Psoas muscle (tissue), 7 donors: ENCODE measurements at regions not wholly inside any gene's neighbourhood (a gene's known extent, or its start where the extent isn't known, plus 50 kb on each side); places are given as distances from the start of the nearest gene placed in this dataset.

Experiments
- ATAC-seq, 4 donors: fragments of 200-7000 bp; cut with Tn5 transposase; one replicate each; pipeline ENCODE4 v1.9.1; 2020; ENCODE audit warnings: moderate library complexity in 3 of 4, mild to moderate bottlenecking in 2 of 4
- DNase-seq, 2 donors: peaks; one replicate each; pipeline ENCODE4 v3.0.0-alpha.2; 2020
- H3K27ac ChIP-seq: fragments of 200-600 bp; one replicate; pipeline ENCODE4 v1.8.0; 2022
- H3K27me3 ChIP-seq, 3 donors: fragments of 200-600 bp in 1 of 3; one replicate each; pipeline versions ENCODE4 v1.6.1 to v1.8.0; 2013 to 2022; ENCODE audit warnings: low read length in 2 of 3, mild to moderate bottlenecking in 2 of 3, moderate library complexity in 1 of 3; ENCODE audit not compliant: insufficient read depth in 3 of 3
- H3K36me3 ChIP-seq, 2 donors: fragments of 200-600 bp in 1 of 2; one replicate each; pipeline versions ENCODE4 v1.6.1 to v1.8.0; 2013 to 2022; ENCODE audit warnings: low read depth in 1 of 2, mild to moderate bottlenecking in 1 of 2, moderate library complexity in 1 of 2; ENCODE audit not compliant: insufficient read depth in 1 of 2
- H3K4me1 ChIP-seq: fragments of 200-600 bp; one replicate; pipeline ENCODE4 v1.8.0; 2022
- H3K4me3 ChIP-seq: fragments of 200-600 bp; one replicate; pipeline ENCODE4 v1.8.0; 2022; ENCODE audit warnings: mild to moderate bottlenecking
- H3K9me3 ChIP-seq: fragments of 200-600 bp; one replicate; pipeline ENCODE4 v1.8.0; 2022
- CTCF ChIP-seq: fragments of 200-600 bp; IDR thresholded peaks from one replicate; pipeline ENCODE4 v1.8.0; 2022; ENCODE audit warnings: antibody characterized with exemption
- WGBS, 3 donors: extraction: QIAGEN DNeasy Blood & Tissue Kit; methylation state at CpG; one replicate each; pipeline versions ENCODE4 v1.1.6 to v1.1.7; 2013; 5-methylcytosine and 5-hydroxymethylcytosine counted together
- intact Hi-C, 2 donors: fragments of 100-400 bp; cut with DNase I; formaldehyde crosslinking; loops; one replicate each; pipeline versions ENCODE4 v1.11.0 to v1.14.2; 2022
- donor health status: healthy with polysubstance abuse.
- donor health status: DM: no; HTN: no; CAD: no; lungs with moderate emphysema.
- donor health status: Bipolar disorder and iron deficiency.
- donor health status: healthy.
- donor health status: DM: yes; HTN: yes; CAD: no.
- donor health status: DM: no; HTN: no; CAD: no.
- donor health status: DM: yes; HTN: yes; CAD: no.

DNA sequence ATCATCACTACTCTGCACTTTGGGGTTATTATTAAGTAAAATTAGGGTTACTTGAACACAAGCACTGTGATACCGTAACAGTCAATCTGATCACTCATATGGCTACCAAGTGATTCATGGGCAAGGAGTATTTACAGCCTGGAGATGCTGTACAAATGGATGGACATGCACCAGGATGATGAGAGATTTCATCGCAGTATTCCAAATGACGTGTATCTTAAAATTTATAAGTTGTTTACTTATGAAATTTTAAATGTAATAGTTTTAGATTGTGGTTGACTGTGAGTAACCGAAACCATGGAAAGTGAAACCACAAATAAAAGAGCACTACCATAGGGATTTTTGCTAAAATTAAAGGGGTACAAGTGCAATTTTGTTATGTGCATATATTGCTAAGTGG, 462.2 kb upstream of the PTGER4 start:
- H3K4me1 ChIP-seq: no peaks in the 10 kb centered on the region
- H3K4me3 ChIP-seq: no peak overlapping the region
- 86 to 97% (median 89%) methylated on average over 4 of the region's 4 CpGs for WGBS, 3 donors
- no peak for TF ChIP-seq CTCF
- H3K27me3 ChIP-seq: peaks cover 0 to 3% (median 0%) of the 10 kb centered on the region in 3 donors
- H3K9me3 ChIP-seq: no peaks in the 10 kb centered on the region
- ATAC-seq (no peak), DNase-seq (no peak)
- H3K36me3 ChIP-seq: no peaks in the 10 kb centered on the region
- H3K27ac ChIP-seq: no peak overlapping the region
- intact Hi-C loops: no loop called here

GRCh38 chr5:40210694-40211093, 469.0 kb upstream of the PTGER4 start:
- 95 to 100% (median 98%) methylated on average over 1 of the region's 1 CpG for WGBS, 3 donors
- TF ChIP-seq CTCF: no peak
- Histone ChIP-seq H3K4me1 (no peaks in the 10 kb centered on the region), H3K36me3 (no peaks in the 10 kb centered on the region), H3K27ac (no peak overlapping the region), H3K27me3 (peaks cover 0 to 3% (median 0%) of the 10 kb centered on the region in 3 donors), H3K9me3 (no peaks in the 10 kb centered on the region), H3K4me3 (no peak overlapping the region)
- no peak for DNase-seq
- no peak for ATAC-seq
- intact Hi-C loops: no loop called here

DNA sequence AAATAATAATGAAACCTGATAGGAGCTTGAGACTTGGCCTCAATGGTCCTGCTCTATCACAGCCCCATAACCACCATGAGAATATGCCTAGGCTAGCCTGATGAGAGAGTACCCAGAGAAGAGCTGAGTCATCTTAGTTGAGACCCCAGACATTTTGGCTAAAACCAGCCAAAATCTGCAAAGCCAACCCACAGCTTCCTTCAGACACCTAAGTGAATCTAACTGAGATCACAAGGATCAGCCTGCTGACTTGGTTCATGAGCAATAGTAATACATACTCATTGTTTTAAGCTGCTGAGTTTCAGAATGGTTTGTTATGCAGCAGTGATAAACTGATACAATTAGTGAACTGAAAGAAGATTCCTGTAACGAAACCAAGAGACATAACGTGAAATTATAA, 473.7 kb upstream of the PTGER4 start:
- ATAC-seq: no peak

DNA sequence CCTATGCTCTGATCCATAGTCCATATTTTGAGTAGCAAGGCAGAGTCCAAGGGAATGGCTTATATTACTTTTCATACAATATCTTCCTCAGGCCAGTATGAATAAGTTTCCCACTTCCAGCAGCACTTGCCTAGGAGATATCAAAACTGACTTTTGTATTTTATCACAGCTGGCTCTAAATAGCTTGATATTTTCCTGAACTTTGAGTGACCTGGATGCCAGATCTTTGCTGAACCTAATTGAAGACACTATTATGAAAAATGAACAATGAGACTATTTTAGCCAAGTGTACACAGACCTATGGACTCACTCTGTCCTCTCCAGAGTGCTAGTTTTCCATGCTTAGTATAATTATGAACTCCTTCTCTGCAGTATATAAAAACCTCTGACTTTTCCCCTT, 475.6 kb upstream of the PTGER4 start:
- no peaks in the 10 kb centered on the region for H3K36me3 ChIP-seq
- ATAC-seq: no peak
- H3K4me3 ChIP-seq: no peak overlapping the region
- no peaks in the 10 kb centered on the region for H3K9me3 ChIP-seq
- H3K27ac ChIP-seq: no peak overlapping the region
- H3K27me3 ChIP-seq: no peaks in the 10 kb centered on the region
- no peaks in the 10 kb centered on the region for H3K4me1 ChIP-seq
- intact Hi-C loops: no loop called here
- no peak for TF ChIP-seq CTCF
- DNase-seq: no peak

More for the DNA sequence above, 473.7 kb upstream of the PTGER4 start:
- no peak overlapping the region for H3K27ac ChIP-seq
- no peaks in the 10 kb centered on the region for H3K9me3 ChIP-seq
- no peak for TF ChIP-seq CTCF
- WGBS, 3 donors: 88 to 92% (median 90%) methylated on average over 2 of the region's 2 CpGs
- no peaks in the 10 kb centered on the region for H3K4me1 ChIP-seq
- DNase-seq: no peak
- H3K36me3 ChIP-seq: no peaks in the 10 kb centered on the region
- H3K27me3 ChIP-seq: no peaks in the 10 kb centered on the region
- intact Hi-C loops: no loop called here
- H3K4me3 ChIP-seq: no peak overlapping the region

DNA sequence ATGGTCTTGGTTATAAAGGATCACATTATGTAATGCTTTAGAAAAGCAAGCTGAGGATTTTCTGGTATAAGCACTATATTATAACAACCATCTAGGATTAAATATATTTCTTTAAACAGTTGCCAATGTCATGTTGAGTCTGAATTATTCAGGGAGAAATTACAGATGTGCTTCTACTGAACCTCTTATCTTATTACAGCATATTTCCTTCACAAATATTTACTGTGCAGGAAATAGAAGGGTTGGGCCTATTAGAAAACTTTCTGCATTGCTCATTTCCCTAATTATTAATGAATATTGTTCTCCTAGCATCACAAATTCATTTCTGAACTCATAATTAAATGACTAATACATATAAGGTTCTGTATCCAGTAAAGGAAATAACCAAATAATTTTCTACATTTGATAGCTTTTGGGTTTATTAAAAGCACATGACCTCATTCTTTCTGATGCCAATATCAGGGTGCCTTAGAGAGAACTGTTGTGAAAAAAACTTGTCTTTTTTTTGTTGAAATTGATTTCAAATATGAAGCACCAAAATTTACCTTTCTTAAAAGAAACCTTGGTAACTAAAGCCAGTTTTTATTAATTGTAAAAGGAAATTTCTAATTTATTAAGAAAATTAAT, 476.8 kb upstream of the PTGER4 start:
- ATAC-seq (peak in 1 of 4 donors; percentile 36), DNase-seq (no peak)
- intact Hi-C loops: no loop called here
- no peak for TF ChIP-seq CTCF
- Histone ChIP-seq H3K4me3 (no peak overlapping the region), H3K4me1 (no peaks in the 10 kb centered on the region), H3K9me3 (no peaks in the 10 kb centered on the region), H3K27ac (no peak overlapping the region), H3K27me3 (no peaks in the 10 kb centered on the region), H3K36me3 (no peaks in the 10 kb centered on the region)
